Activated CD4-positive, CD25-positive, alpha-beta regulatory T cell treated with anti-CD3 and anti-CD28 coated beads, Interleukin-2, amount 50 U/mL, for 16 hours (primary cell): ENCODE measurements at regions not wholly inside any gene's neighbourhood (a gene's known extent, or its start where the extent isn't known, plus 50 kb on each side); places are given as distances from the start of the nearest gene placed in this dataset.

Source experiments
- DNase-seq: peaks from one replicate; pipeline ENCODE4 v3.0.0-alpha.2; 2020; ENCODE audit warnings: low read depth, low spot score

DNA sequence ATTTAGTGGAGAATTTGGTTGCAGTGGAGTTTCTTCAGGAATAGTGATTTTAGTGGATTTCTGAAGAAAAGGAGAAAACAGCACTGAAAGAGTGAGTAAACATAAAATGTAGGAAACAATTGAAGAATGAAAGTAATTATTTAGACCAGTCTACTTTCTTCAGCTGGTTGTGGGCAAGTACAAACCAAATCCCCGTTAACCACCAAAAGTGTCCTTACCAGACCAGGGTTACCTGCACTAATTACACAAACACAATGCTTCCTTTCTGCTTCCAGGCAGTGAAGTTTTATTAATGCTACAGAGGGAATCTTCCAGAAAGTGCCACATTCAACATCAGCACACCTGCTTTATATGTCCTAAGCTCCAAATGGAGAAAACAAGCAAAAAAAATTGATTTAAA, 248.0 kb upstream of the TBC1D5 start:
- DNase-seq = no peak

DNA sequence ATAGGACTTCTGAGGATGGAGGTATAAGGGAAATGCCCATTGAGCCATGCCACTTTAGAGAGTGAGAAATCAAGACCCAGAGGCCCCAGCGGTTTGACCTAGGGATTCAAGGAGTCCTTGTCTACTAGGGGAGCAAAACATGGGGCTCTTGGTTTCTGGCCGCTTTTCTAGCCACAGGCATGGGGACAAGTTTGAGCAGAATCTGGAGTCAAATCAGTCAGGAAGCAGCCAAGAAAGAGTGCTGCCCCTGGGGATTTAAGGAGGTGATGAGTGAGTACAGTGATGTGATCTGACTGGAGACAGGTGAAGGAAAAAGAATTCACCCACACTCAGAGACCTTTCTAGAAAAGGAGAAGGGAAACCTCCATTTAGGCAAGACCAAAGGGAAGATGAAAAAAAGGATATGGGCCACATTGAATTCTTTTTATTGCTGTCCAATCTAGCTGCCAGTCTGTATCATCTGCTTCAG, 244.0 kb upstream of the TBC1D5 start:
- no peak for DNase-seq

DNA sequence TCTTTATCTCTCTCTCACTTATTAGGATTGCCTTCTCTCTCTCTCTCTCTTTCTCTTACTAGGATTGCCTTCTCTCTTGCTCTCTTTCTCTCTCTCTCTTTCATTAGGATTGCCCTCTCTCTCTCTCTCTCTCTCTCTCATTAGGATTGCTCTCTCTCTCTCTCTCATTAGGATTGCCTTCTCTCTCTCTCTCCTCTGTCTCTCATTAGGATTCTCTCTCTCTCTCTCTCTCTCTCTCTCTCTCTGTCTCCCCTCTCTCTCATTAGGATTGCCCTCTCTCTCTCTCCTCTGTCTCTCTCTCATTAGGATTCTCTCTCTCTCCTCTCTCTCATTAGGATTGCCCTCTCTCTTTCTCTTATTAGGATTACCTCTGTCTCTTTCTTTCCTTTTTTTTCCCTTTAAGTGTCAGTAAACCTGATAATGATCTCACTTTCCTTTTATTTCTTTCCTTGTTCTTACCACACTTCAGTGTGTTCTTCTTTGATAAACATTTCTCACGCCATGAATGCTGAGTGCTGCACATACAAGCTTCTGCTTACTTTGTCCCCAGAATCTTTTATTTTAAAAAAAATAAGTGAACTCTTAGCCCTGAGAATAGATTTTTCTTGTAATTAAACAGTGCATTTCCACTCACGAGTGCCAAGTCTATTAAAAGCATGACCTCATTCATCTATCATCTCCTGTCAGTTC, 243.4 kb upstream of the TBC1D5 start:
- DNase-seq = no peak

DNA sequence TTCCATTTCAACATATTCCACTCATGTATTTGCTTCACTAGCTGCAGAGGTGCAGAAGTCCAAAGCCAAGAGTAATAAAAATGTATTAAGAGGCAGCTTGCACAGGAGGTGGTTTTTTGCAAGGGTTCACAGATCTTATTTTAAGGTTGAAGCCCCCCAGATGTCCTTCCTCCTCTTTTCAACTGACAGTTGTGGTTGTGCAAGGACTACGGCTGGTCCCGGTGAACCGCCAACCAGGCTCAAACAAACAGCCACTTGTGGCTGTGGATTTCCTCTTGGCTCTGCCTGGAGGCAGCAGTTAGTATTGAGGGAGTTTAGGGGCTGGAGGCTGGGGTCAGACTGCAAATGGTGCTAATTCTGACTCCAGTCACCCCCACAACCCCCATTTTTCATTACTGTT, 240.7 kb upstream of the TBC1D5 start:
- no peak for DNase-seq

DNA sequence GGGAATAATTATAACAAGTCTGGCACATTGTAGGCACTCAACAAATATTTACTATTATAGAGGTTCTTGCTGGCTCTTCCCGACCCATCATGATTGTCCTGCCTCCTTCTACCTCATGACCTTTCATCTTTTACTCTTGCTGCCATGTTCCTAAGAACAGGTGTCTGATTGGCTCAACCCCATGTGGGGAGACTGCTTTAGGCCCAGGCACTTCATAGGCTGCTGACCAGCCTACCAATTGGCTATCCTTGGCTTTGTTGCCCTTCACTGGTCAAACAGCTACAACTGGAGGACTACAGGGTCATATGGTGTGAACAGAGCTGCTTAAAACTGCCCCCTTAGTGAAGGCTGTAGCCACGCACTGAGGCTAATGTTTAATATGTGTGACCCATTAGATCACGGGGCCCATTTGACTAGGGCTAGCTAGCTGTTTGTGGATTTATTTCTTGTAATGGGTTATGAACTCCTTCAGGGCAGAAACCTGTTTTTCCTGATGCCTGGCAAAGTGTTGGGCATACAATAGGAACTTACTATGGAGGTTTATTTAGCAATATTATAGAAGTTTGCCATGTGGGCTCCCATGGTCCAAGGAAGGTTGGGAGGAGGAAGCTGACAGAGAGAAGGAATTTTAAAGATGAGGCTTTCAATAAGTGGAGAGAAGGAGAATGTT, 239.9 kb upstream of the TBC1D5 start:
- no peak for DNase-seq

DNA sequence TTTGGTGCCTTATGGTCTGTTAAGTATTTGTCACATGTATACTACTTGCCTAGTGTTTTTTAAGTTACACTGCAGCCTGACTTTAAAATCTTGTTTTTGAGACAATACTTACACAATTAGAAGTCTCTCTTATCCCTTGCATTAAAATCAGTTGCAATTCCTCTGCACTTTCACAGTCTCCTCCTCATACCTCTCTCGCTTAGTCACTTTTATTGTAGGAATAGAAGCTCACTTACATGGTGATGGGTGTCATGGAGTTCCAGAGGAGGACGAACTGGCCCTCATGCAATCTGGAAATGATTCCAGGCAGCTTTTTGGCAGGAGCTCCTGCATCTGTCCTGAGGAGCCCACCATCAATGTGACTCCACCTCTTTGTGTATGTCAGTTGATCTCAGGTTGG, 238.4 kb upstream of the TBC1D5 start:
- DNase-seq = no peak

DNA sequence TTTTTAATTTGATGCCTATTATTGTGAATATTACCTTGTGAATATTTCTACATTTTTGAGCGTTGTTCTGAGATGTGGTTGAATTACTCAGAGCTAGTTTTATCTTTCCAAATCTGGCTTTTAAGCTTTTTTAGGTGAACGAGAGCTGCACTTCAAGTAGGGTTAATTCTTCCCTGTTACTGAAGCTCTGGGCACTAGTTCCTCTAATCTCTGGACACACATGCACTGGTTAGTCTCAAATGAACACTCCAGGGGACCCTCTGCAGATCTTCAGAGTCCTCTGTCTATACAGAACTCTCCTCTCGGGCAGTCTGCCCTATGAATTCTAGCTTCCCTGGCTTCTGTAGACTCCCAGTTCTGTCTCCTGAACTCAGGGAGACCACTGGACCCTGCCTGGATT, 237.5 kb upstream of the TBC1D5 start:
- DNase-seq = no peak

DNA sequence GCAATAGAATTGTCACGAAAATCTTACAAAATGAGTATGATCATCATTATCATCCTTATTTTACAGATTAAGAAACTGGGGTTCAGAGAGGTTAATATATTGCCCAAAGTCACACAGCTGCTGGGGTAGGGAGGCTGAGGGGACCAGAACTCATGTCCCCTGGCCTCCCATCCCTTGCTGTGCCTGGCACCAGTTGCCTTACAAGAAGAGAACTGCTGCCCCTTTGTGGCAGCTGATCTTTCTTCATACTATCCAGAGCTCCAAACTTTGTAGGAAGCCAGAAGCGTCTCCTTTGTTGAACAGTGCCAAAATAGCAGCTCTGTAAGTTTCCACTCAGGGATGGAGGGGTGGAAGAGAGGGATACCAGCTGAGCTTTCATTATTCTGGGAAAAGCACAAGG, 236.8 kb upstream of the TBC1D5 start:
- no peak for DNase-seq

DNA sequence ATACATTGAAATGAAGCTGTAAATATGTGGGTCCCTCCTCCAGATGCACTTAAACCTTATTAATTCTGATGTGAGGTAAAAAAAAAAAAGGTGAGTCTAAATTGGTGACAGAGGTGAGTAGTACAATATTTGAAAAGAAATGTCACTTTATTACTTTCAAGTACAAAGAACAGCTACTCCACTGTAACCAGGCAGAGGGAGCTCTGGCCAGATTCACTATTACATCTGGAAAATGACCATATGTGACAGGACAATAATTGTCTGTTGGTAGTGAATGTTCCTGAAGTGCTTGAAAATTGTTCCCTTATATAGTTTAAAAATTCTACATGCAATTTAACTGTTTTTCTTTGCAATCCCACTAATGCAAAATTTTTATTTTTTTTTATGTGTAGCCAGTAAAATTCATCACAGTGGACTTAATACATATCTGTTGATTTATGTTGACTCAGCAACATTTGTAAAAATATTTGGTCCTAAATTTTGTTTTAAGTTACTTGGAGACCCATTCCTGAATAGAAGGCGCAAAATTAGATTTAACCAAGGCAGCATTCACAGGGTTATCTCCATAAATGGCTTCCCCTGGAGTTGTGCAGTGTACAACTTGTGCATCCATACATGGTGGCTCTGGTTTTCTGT, 231.9 kb upstream of the TBC1D5 start:
- no peak for DNase-seq

DNA sequence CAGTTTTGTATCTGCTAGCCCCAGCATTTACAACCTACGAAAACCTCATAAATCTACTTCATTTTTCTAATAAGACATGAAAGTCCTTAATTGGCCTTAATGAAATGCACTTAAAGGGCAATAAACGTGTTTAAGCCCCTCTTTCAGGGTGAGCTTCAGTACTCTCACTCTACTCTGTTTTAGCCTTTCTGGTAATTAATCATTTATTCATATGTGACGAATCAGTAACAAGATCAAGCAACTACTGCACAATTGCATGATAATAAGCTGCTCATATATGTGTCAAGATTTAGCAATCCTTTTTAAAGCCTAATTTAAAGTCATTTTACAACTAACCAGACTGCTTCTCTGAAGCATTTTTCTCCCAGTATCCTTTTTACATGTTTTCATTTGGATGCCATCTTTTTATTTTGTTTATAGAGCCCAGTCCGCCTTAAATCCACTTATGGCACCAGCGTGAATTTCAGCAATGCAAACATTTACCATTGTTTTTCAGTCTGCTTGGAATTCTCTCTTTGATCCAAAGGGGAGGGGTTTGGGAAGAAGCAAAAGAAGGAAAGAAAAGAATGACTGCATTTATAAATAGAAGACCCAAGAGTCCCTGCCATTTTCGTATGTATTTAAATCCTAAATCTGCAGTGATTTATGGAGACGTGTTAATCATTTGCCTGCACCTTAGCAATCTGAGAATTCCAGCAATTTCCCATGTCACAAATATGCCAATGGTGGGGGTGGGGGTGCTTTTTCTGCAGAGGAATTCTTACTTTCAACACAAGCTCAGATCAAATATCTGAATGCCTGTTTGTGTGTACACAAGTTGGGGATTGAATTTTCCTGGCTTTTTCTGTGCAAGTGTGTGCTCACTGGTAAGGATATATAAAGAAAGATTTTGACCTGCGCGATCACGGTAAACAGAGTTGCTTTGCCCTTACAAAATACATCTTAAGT, 230.8 kb upstream of the TBC1D5 start:
- DNase-seq = no peak

DNA sequence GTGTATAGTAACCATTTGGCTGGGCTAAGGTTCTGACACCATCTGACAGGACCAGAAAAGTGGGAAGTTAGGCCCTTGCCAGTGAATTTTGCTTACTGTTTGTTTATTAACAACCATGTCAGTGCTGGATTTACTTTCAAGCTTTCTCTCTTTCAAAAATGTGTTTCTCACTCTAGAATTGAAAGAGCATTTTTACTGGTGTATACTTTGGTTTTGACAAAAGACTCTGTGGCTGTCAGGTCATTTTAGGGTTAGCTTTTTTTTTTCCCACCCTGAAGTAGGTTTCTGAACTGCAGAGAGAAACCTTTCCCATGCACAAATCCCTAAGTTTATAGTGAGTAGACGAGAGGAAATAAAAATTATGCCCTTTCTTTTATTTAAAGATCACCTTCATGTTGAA, 230.0 kb upstream of the TBC1D5 start:
- DNase-seq = no peak

DNA sequence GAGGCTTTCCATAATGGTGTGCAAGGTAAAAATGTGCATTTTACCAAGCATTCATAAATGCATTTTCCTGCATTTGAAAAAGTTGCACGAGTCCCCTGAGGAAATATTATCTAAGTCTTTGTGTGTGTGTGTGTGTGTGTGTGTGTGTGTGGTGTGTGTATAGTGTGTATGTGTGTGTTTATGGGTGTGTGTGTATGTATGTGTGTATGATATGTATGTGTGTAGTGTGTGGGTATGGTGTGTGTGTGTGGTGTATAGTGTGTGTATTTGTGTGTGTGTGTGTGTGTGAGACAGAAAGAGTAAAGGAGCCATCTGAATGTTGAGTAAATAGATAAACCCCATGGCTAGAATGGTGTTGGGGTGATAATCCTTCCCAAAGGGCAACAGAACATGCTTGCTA, 229.6 kb upstream of the TBC1D5 start:
- no peak for DNase-seq

DNA sequence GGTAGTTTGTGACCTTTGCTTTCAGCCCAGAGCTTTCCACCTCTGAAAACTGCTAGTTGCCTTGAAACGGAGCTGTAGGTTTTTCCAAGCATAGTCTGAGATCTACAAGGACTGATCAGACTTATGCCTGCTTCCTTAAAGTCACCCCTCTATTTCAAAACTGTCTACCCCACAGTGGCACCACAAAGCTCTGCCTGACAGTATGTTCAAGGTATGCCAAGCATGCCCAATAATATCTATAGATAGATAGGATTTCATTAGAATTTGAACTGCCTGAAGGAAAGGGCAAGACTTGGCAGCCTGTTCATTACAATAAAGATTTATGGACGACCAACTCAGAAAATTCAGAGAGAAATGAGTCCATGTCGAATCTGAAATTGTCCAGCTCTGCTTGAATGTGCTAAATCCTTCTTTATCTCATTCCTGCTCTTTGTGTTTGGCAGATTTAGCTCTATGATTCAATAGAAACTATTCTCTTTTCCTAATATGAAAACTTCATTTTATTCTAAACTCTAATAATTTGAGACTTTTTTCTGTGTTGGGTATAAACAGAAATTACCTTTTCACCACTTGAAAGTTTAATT, 227.6 kb upstream of the TBC1D5 start:
- no peak for DNase-seq

DNA sequence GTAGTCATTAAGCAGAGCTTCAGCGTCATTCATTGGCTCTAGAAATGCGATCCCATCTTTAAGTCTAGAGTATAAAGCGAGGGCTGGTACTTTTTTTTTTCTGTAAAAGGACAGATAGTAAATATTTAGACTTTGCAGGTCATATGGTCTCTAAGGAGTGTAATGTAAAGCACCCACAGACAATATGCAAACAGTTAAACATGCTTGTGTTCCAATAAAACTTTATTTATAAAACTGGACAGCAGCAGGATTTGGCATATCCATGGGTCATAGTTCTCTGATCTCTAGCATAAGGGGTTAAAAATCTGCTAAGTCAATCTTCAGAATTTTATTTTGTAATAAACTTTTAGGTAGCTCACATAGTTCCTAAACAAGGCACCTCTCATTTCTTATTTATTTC, 226.8 kb upstream of the TBC1D5 start:
- DNase-seq = no peak

DNA sequence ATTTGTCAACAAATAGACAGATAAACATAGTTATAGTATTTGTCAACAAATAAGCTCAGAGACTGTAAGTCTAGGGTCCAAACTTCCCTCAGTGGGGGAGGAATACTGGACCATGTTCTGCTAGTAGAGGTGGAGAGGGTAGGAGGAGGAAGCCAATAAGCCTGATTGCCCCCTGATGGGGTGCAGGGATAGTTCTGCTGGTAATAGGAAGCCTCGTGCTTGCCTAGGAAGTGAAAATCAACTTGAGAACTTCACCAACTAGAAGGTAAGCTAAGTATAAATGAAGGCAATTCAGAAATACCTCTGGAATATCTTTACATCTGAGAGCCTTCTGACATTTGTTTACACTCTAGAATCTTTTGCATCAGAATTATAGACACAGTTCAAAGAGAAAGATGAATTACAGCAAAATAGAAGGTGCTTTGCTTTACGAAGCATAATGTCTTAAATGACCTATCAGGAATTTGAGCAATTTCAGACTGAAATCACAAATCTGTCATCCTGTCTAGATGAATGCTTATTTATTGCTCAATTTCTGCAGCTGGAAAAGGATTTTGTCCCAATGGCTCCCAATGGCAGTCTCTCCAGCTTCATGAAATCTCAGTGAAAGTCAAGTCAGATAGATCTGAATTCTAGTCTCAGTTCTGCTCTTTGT, 225.6 kb upstream of the TBC1D5 start:
- DNase-seq = no peak

DNA sequence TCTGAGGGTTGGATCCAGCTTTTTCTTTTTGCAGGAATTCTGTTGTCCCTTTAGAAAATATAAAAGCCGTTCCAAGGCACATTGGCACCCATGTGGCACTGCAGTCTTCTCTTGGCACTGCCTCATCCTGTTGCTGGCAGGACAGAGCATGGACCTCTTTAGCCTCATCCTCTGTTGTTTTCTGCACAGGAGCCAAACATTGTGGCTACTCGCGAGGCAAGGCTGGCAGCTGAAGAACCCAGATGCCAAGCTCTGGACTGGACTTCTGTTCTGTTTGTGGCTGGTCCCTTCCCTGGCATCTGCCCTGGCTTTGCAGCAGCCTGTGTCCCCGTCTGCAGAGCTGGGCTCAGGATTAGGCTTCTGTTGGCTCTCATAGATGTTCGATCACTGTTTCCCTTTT, 224.7 kb upstream of the TBC1D5 start:
- no peak for DNase-seq

DNA sequence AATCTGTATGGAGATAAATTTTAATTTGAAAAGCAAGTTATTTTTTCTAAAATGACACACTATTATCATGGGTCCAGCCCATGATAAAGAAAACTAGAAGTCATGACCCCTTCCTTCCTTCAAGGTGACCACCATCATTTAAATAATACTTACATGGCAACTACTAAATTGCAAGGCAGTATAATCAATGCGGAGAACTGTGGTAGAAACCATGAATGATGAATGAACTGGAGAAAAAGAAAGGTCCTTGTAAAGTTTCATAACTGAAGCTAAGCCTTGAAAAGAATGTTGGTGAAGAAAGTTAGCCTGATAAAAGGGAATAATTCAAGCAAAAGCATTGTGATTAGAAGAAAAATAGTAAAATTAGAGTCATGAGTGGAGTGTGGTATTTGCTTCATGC, 222.9 kb upstream of the TBC1D5 start:
- DNase-seq = no peak

DNA sequence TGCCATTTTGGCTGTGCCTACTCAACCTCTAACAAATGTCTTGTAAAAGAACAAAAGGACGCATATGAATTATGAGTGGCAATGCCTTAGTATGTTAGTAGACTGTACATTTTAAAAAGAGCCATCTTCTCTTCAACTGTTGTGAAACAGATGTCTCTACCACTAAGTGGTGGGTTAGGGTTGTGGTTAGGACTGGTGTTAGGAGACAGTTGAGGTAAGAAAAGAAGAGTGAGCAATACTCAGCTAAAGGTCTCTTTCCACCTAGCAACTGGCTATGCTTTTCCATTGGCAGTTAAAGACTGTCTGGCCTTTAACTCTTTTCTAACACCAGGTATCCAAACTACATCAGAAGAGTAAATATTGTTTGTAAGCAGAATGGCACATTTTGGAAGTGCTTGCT, 221.7 kb upstream of the TBC1D5 start:
- DNase-seq = no peak

DNA sequence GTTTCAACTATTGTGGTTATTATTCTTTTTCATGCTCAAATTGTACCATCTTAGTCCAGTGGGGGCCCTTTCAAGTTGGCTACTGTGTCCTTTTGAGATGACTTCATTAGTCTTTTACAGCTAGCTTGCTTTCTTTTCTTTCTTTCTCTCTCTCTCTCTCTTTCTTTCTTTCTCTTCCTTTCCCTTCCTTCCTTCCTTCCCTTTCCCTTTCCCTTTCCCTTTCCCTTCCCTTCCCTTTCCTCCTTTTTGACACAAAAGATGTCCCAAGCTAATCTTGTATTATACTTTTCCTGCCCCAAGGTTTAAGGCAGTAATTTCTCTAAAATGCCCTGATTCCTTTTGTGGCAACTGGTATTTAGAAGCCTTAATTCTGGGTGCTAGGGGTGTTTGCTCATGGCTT, 213.0 kb upstream of the TBC1D5 start:
- DNase-seq = no peak

DNA sequence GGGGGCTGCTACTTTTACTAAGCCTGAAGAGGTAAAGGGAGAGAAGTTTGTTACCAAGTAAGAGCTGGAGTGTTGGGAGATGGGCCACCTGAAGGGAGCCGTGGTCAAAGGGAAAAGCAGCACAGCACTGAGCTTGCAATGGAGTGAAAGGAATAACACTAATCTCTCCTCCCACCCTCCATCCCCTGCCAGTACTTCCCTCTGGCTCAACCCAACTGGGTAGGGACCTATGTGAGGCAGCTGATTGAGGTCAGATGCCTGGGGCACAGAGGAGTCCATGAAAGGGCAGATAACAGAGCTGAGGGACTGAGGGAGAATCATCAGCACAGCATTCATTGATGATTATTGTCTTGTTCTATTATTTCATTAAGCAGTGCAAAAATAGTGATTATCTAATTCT, 212.4 kb upstream of the TBC1D5 start:
- no peak for DNase-seq

DNA sequence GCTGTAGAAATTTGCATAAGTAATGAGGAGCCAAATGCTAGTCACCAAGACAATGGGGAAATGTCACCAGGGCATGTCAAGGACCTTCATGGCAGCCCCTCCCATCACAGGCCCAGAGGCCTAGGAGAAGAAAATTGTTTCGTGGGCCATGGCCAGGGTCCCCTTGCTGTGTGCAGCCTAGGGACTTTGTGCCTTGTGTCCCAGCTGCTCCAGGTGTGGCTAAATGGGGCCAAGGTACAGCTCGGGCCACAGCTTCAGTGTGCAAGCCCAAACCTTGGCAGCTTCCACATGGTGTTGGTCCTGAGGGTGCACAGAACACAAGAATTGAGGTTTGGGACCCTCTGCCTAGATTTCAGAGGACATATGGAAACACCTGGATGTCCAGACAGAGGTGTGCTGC, 208.8 kb upstream of the TBC1D5 start:
- DNase-seq = no peak
